OCI-LY7 (cell line): ENCODE measurements at regions not wholly inside any gene's neighbourhood (a gene's known extent, or its start where the extent isn't known, plus 50 kb on each side); places are given as distances from the start of the nearest gene placed in this dataset.

ENCODE experiments used
- EZH2phosphoT487 ChIP-seq: fragments of 200-600 bp; sonication (generic); IDR thresholded peaks from 2 replicates; pipeline ENCODE4 v1.6.1; 2018; ENCODE audit warnings: low read depth, borderline replicate concordance, mild to moderate bottlenecking, mixed run types, antibody characterized with exemption, low read length, moderate library complexity, mixed read lengths
- TF ChIP-seq, protein P1 (sequence below): fragments of 200-600 bp; sonication (generic); conservative IDR thresholded peaks from 2 replicates; pipeline ENCODE4 v1.5.1; 2014; ENCODE audit warnings: mild to moderate bottlenecking, antibody characterized with exemption, low read length, moderate library complexity, mixed read lengths

DNA sequence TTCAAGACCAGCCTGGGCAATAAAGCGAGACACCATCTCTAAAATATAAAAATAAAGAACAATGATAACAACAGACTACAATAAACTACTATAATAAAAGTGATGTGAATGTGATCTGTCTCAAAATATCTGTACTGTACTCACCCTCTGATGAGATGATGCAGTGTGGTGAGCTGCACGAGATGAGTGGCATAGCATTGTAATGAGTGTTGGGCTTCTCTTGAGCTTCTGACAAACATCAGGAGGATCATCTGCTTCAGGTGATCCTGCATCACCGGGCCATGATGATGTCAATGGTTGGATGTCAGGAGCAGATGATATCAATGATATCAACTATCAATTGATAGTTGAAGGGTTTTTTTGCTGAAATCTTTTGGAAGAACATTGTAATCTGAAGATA is 52.4 kb upstream of the INCENP start:
- TF ChIP-seq, protein P1, sequence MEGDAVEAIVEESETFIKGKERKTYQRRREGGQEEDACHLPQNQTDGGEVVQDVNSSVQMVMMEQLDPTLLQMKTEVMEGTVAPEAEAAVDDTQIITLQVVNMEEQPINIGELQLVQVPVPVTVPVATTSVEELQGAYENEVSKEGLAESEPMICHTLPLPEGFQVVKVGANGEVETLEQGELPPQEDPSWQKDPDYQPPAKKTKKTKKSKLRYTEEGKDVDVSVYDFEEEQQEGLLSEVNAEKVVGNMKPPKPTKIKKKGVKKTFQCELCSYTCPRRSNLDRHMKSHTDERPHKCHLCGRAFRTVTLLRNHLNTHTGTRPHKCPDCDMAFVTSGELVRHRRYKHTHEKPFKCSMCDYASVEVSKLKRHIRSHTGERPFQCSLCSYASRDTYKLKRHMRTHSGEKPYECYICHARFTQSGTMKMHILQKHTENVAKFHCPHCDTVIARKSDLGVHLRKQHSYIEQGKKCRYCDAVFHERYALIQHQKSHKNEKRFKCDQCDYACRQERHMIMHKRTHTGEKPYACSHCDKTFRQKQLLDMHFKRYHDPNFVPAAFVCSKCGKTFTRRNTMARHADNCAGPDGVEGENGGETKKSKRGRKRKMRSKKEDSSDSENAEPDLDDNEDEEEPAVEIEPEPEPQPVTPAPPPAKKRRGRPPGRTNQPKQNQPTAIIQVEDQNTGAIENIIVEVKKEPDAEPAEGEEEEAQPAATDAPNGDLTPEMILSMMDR, result no peak
- TF ChIP-seq EZH2phosphoT487, result no peak
